ENCODE measurements at regions not wholly inside any gene's neighbourhood (a gene's known extent, or its start where the extent isn't known, plus 50 kb on each side); places are given as distances from the start of the nearest gene placed in this dataset.

- Histone ChIP-seq H3K4me3 (no peak overlapping the region), H3K9ac (ENCODE audit: insufficient read depth in 1 of 2, low read depth in 2 of 2, low read length in 2 of 2) (no peak overlapping the region), H3K4me2 (ENCODE audit: insufficient read depth, low read length) (no peak overlapping the region), H2AFZ (ENCODE audit: low read depth, low read length) (no peak overlapping the region), H3K36me3 (ENCODE audit: control insufficient read depth, insufficient read depth, low read length) (no peaks in the 10 kb centered on the region), H3K27me3 (ENCODE audit: control insufficient read depth in 2 of 2, insufficient read depth in 2 of 2, low read length in 2 of 2) (no peaks in the 10 kb centered on the region), H3K27ac (ENCODE audit: extremely low read depth, low read depth, low read length) (no peak overlapping the region), H3K9me1 (ENCODE audit: control insufficient read depth, insufficient read depth, low read length) (no peaks in the 10 kb centered on the region), H4K20me1 (replicated peaks; ENCODE audit: control insufficient read depth, insufficient read depth, low read length) (no peaks in the 10 kb centered on the region), H3K9me3 (replicated peaks; ENCODE audit: control insufficient read depth, insufficient read depth, low read depth, low read length) (no peaks in the 10 kb centered on the region), H3K4me1 (replicated peaks in 1 of 2; ENCODE audit: control insufficient read depth in 2 of 2, insufficient read depth in 2 of 2, low read length in 2 of 2) (no peaks in the 10 kb centered on the region), H3K79me2 (ENCODE audit: control insufficient read depth, insufficient read depth, low read length) (no peaks in the 10 kb centered on the region)
- no peak for ATAC-seq
- no TSS peak for BruUV-seq (replicated peaks)
- intact Hi-C loops (cut with micrococcal nuclease) (no loop called here), in situ Hi-C loops (cut with MboI) (no loop called here)
- FAIRE-seq, result no peak
- ChIA-PET CTCF (ENCODE audit: low intra/inter-chr PET ratio) (no interaction called here), POLR2A (no interaction called here)
- 0% methylated on average over 5 of the region's 6 CpGs for WGBS (ENCODE audit: insufficient coverage, low coverage, missing lambda C conversion rate)
- DNase-seq (ENCODE audit: extremely low read depth in 1 of 4, low spot score in 3 of 4), result no peak
- TF ChIP-seq, protein P1, sequence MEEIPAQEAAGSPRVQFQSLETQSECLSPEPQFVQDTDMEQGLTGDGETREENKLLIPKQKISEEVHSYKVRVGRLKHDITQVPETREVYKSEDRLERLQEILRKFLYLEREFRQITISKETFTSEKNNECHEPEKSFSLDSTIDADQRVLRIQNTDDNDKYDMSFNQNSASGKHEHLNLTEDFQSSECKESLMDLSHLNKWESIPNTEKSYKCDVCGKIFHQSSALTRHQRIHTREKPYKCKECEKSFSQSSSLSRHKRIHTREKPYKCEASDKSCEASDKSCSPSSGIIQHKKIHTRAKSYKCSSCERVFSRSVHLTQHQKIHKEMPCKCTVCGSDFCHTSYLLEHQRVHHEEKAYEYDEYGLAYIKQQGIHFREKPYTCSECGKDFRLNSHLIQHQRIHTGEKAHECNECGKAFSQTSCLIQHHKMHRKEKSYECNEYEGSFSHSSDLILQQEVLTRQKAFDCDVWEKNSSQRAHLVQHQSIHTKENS (CRISPR knock-in tag; IDR thresholded peaks at IDR 0.05), result no peak
Measured at GRCh38 chr2:212683346-212684097, 144.9 kb upstream of the ERBB4 start.

- ChIA-PET POLR2A (no interaction called here), CTCF (ENCODE audit: low intra/inter-chr PET ratio) (no interaction called here)
- Histone ChIP-seq H3K9ac (ENCODE audit: insufficient read depth in 1 of 2, low read depth in 2 of 2, low read length in 2 of 2) (no peak overlapping the region), H3K9me3 (replicated peaks; ENCODE audit: control insufficient read depth, insufficient read depth, low read depth, low read length) (no peaks in the 10 kb centered on the region), H3K79me2 (ENCODE audit: control insufficient read depth, insufficient read depth, low read length) (no peaks in the 10 kb centered on the region), H3K27ac (ENCODE audit: extremely low read depth, low read depth, low read length) (no peak overlapping the region), H3K27me3 (ENCODE audit: control insufficient read depth in 2 of 2, insufficient read depth in 2 of 2, low read length in 2 of 2) (no peaks in the 10 kb centered on the region), H4K20me1 (replicated peaks; ENCODE audit: control insufficient read depth, insufficient read depth, low read length) (no peaks in the 10 kb centered on the region), H3K4me1 (replicated peaks in 1 of 2; ENCODE audit: control insufficient read depth in 2 of 2, insufficient read depth in 2 of 2, low read length in 2 of 2) (no peaks in the 10 kb centered on the region), H3K4me3 (no peak overlapping the region), H3K4me2 (ENCODE audit: insufficient read depth, low read length) (no peak overlapping the region), H2AFZ (ENCODE audit: low read depth, low read length) (no peak overlapping the region), H3K9me1 (ENCODE audit: control insufficient read depth, insufficient read depth, low read length) (no peaks in the 10 kb centered on the region), H3K36me3 (ENCODE audit: control insufficient read depth, insufficient read depth, low read length) (no peaks in the 10 kb centered on the region)
- FAIRE-seq (no peak), DNase-seq (ENCODE audit: extremely low read depth in 1 of 4, low spot score in 3 of 4) (no peak), ATAC-seq (no peak)
- in situ Hi-C loops (cut with MboI) (no loop called here), intact Hi-C loops (cut with micrococcal nuclease) (no loop called here)
- WGBS (ENCODE audit: insufficient coverage, low coverage, missing lambda C conversion rate), result 5% methylated on average over 3 of the region's 3 CpGs
- no peak for TF ChIP-seq MTF1 (CRISPR knock-in tag; IDR thresholded peaks at IDR 0.05; ENCODE audit: borderline replicate concordance)
- TF ChIP-seq, protein P2, sequence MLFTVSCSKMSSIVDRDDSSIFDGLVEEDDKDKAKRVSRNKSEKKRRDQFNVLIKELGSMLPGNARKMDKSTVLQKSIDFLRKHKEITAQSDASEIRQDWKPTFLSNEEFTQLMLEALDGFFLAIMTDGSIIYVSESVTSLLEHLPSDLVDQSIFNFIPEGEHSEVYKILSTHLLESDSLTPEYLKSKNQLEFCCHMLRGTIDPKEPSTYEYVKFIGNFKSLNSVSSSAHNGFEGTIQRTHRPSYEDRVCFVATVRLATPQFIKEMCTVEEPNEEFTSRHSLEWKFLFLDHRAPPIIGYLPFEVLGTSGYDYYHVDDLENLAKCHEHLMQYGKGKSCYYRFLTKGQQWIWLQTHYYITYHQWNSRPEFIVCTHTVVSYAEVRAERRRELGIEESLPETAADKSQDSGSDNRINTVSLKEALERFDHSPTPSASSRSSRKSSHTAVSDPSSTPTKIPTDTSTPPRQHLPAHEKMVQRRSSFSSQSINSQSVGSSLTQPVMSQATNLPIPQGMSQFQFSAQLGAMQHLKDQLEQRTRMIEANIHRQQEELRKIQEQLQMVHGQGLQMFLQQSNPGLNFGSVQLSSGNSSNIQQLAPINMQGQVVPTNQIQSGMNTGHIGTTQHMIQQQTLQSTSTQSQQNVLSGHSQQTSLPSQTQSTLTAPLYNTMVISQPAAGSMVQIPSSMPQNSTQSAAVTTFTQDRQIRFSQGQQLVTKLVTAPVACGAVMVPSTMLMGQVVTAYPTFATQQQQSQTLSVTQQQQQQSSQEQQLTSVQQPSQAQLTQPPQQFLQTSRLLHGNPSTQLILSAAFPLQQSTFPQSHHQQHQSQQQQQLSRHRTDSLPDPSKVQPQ (CRISPR knock-in tag; IDR thresholded peaks at IDR 0.05; ENCODE audit: borderline replicate concordance), result no peak
- no peak for TF ChIP-seq KDM2B (CRISPR knock-in tag; IDR thresholded peaks at IDR 0.05)
- no peak for TF ChIP-seq ZNF253 (CRISPR knock-in tag; conservative IDR thresholded peaks at IDR 0.05)
- TF ChIP-seq TRIM24 (IDR thresholded peaks at IDR 0.05), result no peak
- TF ChIP-seq BHLHE40 (IDR thresholded peaks at IDR 0.05; ENCODE audit: low read length), result no peak
- TF ChIP-seq PHB (CRISPR knock-in tag; IDR thresholded peaks at IDR 0.05), result no peak
- TF ChIP-seq RFX5 (IDR thresholded peaks at IDR 0.05; ENCODE audit: low read depth, low read length), result no peak
- TF ChIP-seq, protein P3, sequence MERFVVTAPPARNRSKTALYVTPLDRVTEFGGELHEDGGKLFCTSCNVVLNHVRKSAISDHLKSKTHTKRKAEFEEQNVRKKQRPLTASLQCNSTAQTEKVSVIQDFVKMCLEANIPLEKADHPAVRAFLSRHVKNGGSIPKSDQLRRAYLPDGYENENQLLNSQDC (CRISPR knock-in tag; IDR thresholded peaks at IDR 0.05), result no peak
- TF ChIP-seq CHD1 (IDR thresholded peaks at IDR 0.05; ENCODE audit: low read length), result no peak
- no peak for TF ChIP-seq KDM5B (IDR thresholded peaks at IDR 0.05; ENCODE audit: insufficient replicate concordance, low read depth, low read length)
- no TSS peak for BruUV-seq (replicated peaks)
Measured at GRCh38 chr2:212682937-212683336, 144.3 kb upstream of the ERBB4 start.

Data from K562 (cell line).